Endodermal cell (in vitro differentiated cells): ENCODE measurements at regions not wholly inside any gene's neighbourhood (a gene's known extent, or its start where the extent isn't known, plus 50 kb on each side); places are given as distances from the start of the nearest gene placed in this dataset.

ENCODE experiments used
- DNase-seq: peaks from one replicate; pipeline ENCODE4 v3.0.0-alpha.2; 2017
- H3K27ac ChIP-seq: 2 replicates; pipeline ENCODE4 v1.5.1; 2013; ENCODE audit warnings: mild to moderate bottlenecking, low read depth, low read length, moderate library complexity
- H3K27me3 ChIP-seq: 2 replicates; pipeline ENCODE4 v1.6.1; 2013; ENCODE audit warnings: mild to moderate bottlenecking, low read length, moderate library complexity; ENCODE audit not compliant: insufficient read depth, control insufficient read depth, poor library complexity, severe bottlenecking
- H3K36me3 ChIP-seq: 2 replicates; pipeline ENCODE4 v1.7.0; 2013; ENCODE audit warnings: mild to moderate bottlenecking, low read length, moderate library complexity; ENCODE audit not compliant: control insufficient read depth, insufficient read depth
- H3K4me1 ChIP-seq: one replicate; pipeline ENCODE4 v1.7.0; 2013; ENCODE audit warnings: low read length; ENCODE audit not compliant: control insufficient read depth, insufficient read depth
- H3K4me3 ChIP-seq: 2 replicates; pipeline ENCODE4 v1.5.1; 2013; ENCODE audit warnings: mild to moderate bottlenecking, low read length, moderate library complexity
- H3K9ac ChIP-seq: 2 replicates; pipeline ENCODE4 v1.6.1; 2013; ENCODE audit warnings: mild to moderate bottlenecking, low read length, moderate library complexity; ENCODE audit not compliant: poor library complexity, severe bottlenecking; ENCODE audit errors: extremely low read depth
- H3K9me3 ChIP-seq: 2 replicates; pipeline ENCODE4 v1.6.1; 2013; ENCODE audit warnings: mild to moderate bottlenecking, low read length, moderate library complexity; ENCODE audit not compliant: control insufficient read depth
- H3K27ac Mint-ChIP-seq: 2 replicates; pipeline ENCODE4 v1.8.0; 2020; ENCODE audit warnings: mixed read lengths
- H3K27me3 Mint-ChIP-seq: 2 replicates; pipeline ENCODE4 v1.8.0; 2021; ENCODE audit warnings: mild to moderate bottlenecking, mixed read lengths; ENCODE audit not compliant: insufficient read depth
- H3K36me3 Mint-ChIP-seq: 2 replicates; pipeline ENCODE4 v1.8.0; 2020; ENCODE audit warnings: low read depth, mixed read lengths
- H3K4me1 Mint-ChIP-seq: 2 replicates; pipeline ENCODE4 v1.8.0; 2020; ENCODE audit warnings: mixed read lengths
- H3K4me3 Mint-ChIP-seq: 2 replicates; pipeline ENCODE4 v1.8.0; 2020; ENCODE audit warnings: mild to moderate bottlenecking, moderate library complexity, mixed read lengths
- H3K9me3 Mint-ChIP-seq: 2 replicates; pipeline ENCODE4 v1.8.0; 2020; ENCODE audit warnings: mild to moderate bottlenecking, mixed read lengths
- WGBS, 2 experiments: methylation state at CpG; one replicate each; pipeline versions ENCODE4 v1.1.5 to v1.1.7; 2013; ENCODE audit warnings: missing lambda C conversion rate in 2 of 2, mixed read lengths in 1 of 2; ENCODE audit not compliant: insufficient coverage in 1 of 2, insufficient read length in 1 of 2; 5-methylcytosine and 5-hydroxymethylcytosine counted together
- TF ChIP-seq, protein P1 (sequence below): fragments of 200-600 bp; sonication (generic); conservative IDR thresholded peaks from 2 replicates; pipeline ENCODE4 v1.5.0; 2021; ENCODE audit warnings: antibody characterized with exemption, mild to moderate bottlenecking

DNA sequence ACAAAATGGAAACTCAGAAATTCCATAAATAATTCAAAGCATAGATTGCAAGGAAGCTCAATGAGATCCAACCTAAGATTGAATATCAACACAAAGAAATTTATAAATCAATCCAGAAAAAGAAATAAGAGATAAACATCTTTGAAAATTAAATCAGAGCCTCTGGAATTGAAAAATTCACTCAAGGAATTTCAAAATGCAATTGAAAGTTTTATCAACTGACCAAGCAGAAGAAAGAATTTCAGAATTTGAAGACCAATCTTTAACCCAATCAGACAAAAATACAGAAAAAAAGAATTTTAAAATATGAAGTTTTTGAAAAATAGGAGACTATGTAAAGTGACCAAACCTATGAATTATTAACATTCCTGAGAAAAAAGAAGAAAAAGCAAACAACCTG is 134.1 kb downstream of the GASK1B start:
- Mint-ChIP-seq H3K4me3 (no peak overlapping the region), H3K27me3 (no peaks in the 10 kb centered on the region), H3K36me3 (no peaks in the 10 kb centered on the region), H3K4me1 (peaks cover 8% of the 10 kb centered on the region), H3K9me3 (peaks cover 13% of the 10 kb centered on the region), H3K27ac (no peak overlapping the region)
- Histone ChIP-seq H3K27me3 (no peaks in the 10 kb centered on the region), H3K9ac (no peak overlapping the region), H3K4me1 (no peaks in the 10 kb centered on the region), H3K27ac (no peak overlapping the region), H3K9me3 (peaks cover 16% of the 10 kb centered on the region), H3K4me3 (no peak overlapping the region), H3K36me3 (no peaks in the 10 kb centered on the region)
- TF ChIP-seq, protein P1, sequence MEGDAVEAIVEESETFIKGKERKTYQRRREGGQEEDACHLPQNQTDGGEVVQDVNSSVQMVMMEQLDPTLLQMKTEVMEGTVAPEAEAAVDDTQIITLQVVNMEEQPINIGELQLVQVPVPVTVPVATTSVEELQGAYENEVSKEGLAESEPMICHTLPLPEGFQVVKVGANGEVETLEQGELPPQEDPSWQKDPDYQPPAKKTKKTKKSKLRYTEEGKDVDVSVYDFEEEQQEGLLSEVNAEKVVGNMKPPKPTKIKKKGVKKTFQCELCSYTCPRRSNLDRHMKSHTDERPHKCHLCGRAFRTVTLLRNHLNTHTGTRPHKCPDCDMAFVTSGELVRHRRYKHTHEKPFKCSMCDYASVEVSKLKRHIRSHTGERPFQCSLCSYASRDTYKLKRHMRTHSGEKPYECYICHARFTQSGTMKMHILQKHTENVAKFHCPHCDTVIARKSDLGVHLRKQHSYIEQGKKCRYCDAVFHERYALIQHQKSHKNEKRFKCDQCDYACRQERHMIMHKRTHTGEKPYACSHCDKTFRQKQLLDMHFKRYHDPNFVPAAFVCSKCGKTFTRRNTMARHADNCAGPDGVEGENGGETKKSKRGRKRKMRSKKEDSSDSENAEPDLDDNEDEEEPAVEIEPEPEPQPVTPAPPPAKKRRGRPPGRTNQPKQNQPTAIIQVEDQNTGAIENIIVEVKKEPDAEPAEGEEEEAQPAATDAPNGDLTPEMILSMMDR, result no peak
- DNase-seq, result no peak

DNA sequence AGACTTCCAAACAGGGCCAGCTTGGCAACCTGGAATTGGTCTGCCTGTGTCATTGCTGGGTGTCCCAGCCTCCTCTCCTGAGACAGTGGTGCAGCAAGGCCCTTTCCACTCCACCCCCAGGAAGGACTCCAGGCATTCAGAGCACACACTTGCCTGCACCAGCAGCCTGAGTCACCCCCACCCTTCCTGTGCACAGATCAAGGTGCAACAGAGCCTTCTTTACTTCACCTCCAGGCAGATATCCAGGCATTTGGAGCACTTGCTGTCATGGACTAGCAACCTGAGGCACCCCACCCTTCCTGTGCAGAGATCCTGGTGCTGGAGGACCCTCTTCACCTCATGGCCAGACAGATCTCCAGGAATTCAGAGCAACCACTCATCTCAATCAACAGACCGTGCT is 135.8 kb downstream of the GASK1B start:
- H3K4me1 ChIP-seq, result no peaks in the 10 kb centered on the region
- peaks cover 16% of the 10 kb centered on the region for H3K9me3 ChIP-seq
- DNase-seq, result no peak
- 92% methylated on average over 1 of the region's 1 CpG; no CpG with 5 or more reads in 1 of the 2 experiments for WGBS, 2 experiments
- no peaks in the 10 kb centered on the region for H3K27me3 ChIP-seq
- H3K27ac Mint-ChIP-seq, result no peak overlapping the region
- H3K27ac ChIP-seq, result no peak overlapping the region
- H3K27me3 Mint-ChIP-seq, result no peaks in the 10 kb centered on the region
- no peak overlapping the region for H3K4me3 Mint-ChIP-seq
- H3K4me1 Mint-ChIP-seq, result peaks cover 20% of the 10 kb centered on the region
- TF ChIP-seq, protein P1, result no peak
- H3K9me3 Mint-ChIP-seq, result peaks cover 13% of the 10 kb centered on the region
- H3K36me3 Mint-ChIP-seq, result no peaks in the 10 kb centered on the region
- H3K9ac ChIP-seq, result no peak overlapping the region
- H3K4me3 ChIP-seq, result no peak overlapping the region
- H3K36me3 ChIP-seq, result no peaks in the 10 kb centered on the region

DNA sequence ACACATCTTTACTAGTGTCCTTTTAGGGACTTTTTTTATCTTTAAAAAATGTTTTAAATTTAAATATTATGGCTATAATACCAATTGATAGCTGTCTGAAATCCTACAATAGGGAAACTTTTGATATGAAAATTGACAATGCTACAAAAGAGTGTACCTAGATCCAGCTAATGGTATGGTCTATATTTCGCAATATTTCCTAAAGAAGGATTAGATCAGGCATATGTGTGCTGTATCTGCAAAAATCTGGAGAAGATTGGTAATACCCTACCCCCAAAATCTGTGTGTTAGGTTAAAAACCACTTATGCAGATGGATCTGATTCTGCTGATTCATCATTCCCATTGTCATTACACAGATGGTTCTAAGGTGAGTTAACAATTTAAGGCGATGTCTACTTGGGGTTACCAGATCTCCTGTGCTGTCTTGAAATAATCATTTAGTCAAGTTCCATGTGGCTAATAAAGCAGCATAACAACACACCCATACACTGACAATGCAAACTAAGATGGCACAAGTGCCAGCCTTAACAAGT is 137.1 kb downstream of the GASK1B start:
- Mint-ChIP-seq H3K36me3 (no peaks in the 10 kb centered on the region), H3K27ac (no peak overlapping the region), H3K4me1 (peaks cover 20% of the 10 kb centered on the region), H3K4me3 (no peak overlapping the region), H3K27me3 (no peaks in the 10 kb centered on the region), H3K9me3 (peaks cover 13% of the 10 kb centered on the region)
- no peaks in the 10 kb centered on the region for H3K27me3 ChIP-seq
- no peaks in the 10 kb centered on the region for H3K4me1 ChIP-seq
- H3K9me3 ChIP-seq, result peaks cover 16% of the 10 kb centered on the region
- no peak for DNase-seq
- H3K27ac ChIP-seq, result no peak overlapping the region
- H3K9ac ChIP-seq, result no peak overlapping the region
- 86% methylated on average over 2 of the region's 2 CpGs; no CpG with 5 or more reads in 1 of the 2 experiments for WGBS, 2 experiments
- no peaks in the 10 kb centered on the region for H3K36me3 ChIP-seq
- no peak overlapping the region for H3K4me3 ChIP-seq
- TF ChIP-seq, protein P1, result no peak
